ENCODE measurements at regions not wholly inside any gene's neighbourhood (a gene's known extent, or its start where the extent isn't known, plus 50 kb on each side); places are given as distances from the start of the nearest gene placed in this dataset.
"Not testable (repeated sequence)": the region's sequence is repeated elsewhere in the genome, so short reads cannot be mapped to it uniquely, and the experiment has no call there.

GRCh38 chr15:70602834-70603560 is 160.4 kb downstream of the UACA start:
- DNase-seq = no peak

DNA sequence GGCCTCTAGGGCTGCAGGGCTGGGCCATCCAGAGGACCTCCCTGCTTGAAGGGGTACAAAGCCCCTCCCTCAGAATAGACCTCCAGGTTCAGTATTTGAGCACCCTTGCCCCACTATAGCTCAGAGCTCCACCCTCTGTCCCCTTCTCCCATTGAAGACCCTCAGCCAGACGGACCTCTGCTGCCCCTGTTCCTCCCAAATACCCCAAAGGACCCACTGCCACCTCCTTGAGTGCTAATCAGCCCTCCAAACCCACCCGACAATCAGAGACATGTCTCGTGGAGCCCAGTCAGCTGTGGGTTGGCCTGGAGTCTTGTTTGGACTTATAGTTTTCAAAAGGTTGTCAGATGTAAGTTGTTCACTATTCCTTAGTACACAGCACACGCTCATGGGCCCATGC is 161.1 kb downstream of the UACA start:
- no peak for DNase-seq

- DNase-seq = no peak
These were observed 165.4 kb downstream of the UACA start for GRCh38 chr15:70597945-70598344.

DNA sequence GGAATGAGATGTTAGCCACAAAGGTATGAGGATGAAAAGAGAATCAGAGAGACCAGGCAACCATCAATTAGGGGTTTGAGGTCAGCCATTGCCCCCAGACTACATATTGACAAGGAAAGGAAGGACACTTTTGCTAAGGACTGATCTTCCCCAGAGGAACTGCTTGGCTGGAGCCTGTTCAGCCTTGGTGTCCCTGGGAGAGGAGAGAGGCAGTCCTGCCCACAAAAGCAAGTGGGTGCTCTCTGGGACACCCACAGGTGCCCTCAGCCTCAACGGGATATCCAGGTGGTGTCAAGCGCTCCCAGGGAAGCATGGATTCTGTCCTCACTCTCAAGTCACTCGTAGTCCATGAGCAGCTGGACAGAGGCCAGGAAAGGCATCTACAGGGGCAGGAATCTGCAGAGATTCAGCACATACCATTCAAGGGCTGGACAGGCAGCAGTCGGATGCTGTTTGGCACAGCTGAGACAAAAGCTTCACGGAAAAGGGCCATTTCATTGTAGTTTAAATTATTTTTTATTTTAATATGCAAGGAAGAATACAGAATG is 166.2 kb downstream of the UACA start:
- no peak for DNase-seq

GRCh38 chr15:70596354-70597055 is 166.9 kb downstream of the UACA start:
- DNase-seq = no peak

- no peak for DNase-seq
These were observed 169.6 kb downstream of the UACA start for GRCh38 chr15:70593795-70594194.

DNA sequence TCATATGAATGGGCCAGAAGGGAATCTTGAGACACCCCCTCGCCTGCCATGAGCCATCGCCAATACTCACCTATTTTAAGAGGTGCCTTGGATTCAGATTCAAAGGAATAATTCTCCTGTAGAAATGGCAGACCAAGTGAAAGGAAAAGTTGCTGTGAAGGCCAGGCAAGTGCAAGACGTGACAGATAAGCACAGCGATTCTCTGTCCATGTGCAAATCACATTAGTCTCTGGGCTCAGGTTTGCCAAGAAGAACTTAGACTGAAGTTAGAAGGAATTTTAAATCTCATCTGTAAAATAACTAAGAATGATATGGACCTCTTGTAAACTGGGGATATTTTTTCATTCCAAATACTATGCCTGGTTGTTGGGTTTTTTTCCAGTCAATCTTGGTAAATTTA is 173.6 kb downstream of the UACA start:
- no peak for DNase-seq

DNA sequence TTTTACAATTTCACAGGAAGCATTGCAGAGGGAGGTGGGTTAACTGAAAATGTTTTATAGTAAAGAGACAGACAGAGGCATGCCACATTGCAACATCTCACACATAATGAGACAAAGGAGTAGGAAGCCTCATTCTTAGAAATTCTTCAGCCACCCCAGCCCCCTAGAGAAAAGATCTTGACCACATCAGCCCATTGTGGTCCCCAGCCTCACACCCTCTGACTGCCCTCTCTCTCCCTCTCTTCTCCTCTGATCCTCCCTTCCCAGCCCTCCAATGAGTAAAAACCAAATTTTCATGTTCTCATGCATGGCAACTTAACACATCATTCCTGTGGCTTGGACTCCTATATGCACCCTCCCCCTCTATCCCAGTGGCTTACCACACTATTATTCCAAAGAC is 174.1 kb downstream of the UACA start:
- DNase-seq = no peak

GRCh38 chr15:70588613-70589012 is 174.7 kb downstream of the UACA start:
- no peak for DNase-seq

DNA sequence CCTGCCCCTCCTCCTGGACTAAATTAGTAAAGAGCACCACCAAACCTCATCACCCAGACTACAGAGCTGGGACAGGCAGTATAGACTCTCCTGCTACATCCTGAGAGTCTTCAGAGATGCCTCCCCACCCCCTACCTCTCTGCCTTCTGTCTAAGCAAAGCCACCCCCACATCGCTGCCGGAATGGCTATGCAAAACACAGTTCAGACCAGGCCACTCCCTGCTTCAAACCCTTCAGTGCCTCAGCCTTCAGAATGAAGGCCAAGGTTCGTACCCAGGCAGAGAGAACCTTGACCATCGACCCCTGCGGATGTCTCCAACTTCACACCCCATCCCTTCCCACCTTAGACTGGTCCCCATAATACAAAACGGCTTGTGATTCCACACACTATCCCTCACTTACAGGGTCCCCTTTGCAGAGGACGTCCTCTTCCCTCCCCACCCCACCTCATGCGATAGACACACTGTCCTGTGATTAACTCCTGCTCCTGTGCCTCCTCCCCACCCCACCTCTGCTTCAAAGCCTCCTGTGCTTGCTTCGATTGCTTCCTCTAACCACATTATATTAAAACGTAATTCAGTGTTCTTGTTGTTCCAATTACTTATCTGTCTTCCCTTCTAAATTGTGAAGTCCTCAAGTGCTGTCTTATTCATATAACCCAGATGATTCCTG is 175.3 kb downstream of the UACA start:
- no peak for DNase-seq

- not testable (repeated sequence) for DNase-seq
These were observed 176.2 kb downstream of the UACA start for GRCh38 chr15:70587012-70587634.

- no peak for DNase-seq
These were observed 177.1 kb downstream of the UACA start for GRCh38 chr15:70586241-70586640.

GRCh38 chr15:70585707-70586034 is 177.7 kb downstream of the UACA start:
- peak; percentile 13 to 19 for DNase-seq

DNA sequence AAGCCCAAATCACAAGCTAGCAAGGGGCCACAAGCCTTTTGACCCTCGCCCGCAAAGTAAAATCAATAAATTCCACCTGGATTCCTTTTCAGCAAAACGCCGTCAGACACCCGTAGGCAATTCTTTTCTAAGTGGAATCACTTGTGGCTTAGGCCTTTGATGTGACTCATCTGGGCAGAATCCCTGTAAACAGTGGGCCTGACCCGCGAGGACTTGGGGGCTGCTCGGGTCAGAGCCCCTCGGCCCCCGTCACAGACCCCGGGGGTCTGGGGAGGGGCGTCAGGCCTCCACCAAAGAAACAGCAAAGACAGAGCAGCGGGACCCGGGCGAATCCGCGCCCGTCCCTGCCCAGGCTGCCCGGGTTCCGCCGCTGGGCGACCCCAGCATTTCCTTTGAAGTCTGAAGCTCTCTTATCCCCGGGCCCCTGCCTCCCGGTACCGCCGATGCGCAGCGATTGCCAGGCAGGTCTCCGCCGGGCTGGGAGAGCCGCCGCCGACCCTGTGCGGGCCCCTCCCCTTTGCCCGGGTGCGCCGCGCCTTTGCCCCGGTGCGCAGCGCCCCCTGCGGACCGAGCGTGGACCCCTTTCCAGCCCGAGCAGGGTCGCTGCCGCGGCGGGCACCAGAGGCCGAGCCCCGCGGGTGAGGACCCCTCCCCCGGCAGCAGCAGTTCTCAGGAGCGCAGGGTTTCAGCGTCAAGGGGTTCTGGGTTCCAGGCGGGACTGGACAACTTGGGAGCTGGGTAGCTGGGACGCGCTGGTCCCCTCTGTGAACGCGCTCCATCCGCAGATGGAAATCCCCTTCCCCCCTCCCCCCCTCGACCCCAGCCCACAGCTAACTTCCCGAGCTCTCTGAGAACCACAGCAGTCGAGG is 178.3 kb downstream of the UACA start:
- peak; percentile 38 to 40 for DNase-seq

DNA sequence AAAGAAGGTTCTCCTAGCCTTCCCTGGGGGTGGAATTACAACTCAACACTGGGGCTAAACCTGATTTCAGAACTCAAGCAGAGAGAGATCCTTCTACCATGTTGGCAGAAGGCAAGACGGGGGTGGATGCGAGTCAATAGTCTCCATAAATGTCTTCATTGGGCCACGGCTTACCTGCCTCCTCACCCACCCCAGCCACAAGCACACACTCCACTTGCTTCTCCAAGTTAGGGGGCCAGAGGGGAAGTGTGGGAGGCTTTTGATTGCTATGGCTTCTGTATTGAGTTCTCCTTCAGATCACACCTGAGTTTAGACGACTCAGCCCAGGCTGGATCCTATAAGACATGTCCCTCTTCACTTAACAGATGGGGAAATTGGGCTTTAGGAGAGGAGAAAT is 178.9 kb downstream of the UACA start:
- DNase-seq = no peak

DNA sequence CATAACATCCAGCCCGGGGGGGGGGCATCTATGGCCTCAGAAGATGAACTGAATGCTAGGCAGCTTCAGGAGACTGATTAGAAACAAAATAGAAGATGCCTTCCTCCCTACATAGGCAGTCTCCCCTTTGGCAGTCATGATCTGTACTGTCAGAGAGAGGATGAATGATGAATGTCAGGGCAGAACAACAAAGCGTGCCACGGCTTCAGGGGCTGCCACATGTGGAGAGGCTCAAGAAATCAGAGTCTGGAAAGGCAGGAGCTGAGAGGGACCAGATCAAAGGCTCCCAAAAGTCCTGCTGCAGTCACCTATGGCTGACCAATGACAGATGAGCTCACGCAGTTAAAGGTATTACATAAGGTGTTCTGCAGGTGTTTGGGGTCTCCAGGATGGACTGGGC is 180.4 kb downstream of the UACA start:
- DNase-seq = no peak

DNA sequence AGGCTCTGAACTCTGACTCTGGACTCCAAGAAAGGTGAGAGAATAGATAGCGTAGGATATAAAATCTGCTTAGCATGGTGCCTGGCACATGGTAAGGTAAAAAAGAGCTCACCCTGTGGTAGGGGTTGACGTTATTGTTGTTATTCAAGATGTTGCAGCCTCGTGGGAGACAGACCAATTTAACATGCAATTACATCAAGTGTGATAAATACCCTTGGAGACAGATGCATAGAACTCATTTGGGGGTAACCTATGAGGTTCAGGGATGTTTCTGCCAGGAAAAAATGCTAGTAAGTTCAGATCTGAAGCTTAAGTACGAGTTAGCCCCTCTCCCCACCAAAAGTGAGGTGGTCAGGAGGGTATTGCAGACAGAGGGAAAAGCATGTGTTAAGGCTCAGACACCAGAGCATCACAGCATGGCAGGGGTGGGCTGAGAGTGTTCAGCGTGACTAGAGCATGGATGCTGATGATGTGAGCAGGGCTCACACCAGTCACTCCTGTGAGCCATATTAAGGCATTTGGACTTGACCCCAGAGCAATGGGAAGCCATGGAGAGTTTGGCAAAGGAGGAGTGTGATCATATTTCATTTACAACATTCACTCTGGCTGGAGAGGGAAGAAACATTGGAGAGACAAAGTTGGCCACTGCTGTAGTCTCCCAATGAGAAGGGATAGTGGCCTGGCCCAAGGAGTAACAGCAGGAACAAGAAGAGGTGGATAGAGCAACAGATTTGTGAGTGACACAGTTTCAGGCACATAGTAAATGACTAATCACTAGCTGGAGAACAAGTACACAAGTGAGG is 181.0 kb downstream of the UACA start:
- no peak for DNase-seq

DNA sequence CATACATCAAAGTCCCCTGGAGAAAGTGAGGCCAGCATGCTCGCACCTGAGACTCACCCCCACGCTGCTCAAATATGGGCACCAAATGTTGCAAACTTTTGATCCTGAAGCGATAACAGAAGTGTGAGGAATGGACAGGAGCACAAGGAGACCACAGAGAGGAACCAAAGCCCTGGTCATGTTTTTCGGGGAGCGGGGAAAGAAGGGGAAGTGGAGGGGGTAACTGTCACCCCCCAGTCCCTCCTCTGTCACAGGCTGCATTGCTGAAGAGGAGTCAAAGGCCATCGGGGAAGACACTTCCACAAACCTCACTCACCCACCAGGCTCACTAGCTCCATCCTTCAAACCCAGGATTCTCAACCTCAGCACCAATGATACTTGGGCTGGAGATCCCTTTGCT is 182.4 kb downstream of the UACA start:
- DNase-seq = no peak

GRCh38 chr15:70580286-70580685 is 183.1 kb downstream of the UACA start:
- DNase-seq = no peak

- no peak for DNase-seq
These were observed 183.6 kb downstream of the UACA start for GRCh38 chr15:70579766-70580165.

GRCh38 chr15:70578196-70578595 is 185.2 kb downstream of the UACA start:
- DNase-seq = no peak

- DNase-seq = no peak
These were observed 186.7 kb downstream of the UACA start for GRCh38 chr15:70576696-70577095.

Measured in activated CD4-positive, alpha-beta T cell treated with anti-CD3 and anti-CD28 coated beads for 4 hours (primary cell).